ENCODE measurements at regions not wholly inside any gene's neighbourhood (a gene's known extent, or its start where the extent isn't known, plus 50 kb on each side); places are given as distances from the start of the nearest gene placed in this dataset.

DNA sequence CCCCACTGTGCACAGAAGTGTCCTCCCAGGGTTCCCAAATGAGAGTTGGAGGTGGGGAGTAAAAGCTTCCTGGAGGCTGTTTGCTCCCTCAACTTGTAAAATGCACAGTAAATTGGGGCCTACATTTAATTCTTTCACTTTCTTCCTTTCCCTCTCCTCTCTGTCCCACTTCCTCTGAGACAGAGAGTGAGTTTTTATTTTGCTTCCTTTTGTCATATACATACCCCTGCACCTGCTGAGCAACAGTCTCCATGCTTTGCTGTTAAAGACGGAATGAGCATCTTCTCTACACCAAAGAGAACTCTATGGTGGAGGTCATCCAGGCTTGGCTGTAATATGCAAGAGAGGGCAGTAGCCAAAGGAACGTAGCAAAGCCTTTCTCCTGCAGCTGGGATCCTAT is 79.3 kb upstream of the VAV3 start:
- no peaks in the 10 kb centered on the region for H4K20me1 ChIP-seq (ENCODE audit: insufficient read depth)
- no TSS peak for BruUV-seq (replicated peaks)

DNA sequence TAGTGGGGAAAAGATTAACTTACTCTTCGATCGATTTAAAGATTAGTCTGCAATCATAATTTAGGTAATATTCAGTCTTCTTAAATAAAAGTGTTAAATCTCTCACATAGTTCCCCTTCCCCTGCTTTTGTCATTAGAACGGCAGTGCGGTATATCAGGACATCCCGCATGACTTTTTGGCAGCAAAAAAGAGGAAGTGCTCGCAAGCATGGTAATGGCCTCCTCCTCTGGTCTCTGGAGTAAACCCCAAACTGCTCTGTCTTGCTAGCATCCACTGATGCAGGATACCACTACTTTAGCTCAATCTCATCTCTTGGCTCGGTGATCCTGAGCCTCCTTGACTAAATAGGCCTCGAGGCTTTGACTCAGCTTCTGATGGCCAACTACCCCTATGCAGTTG is 78.7 kb upstream of the VAV3 start:
- CTCF ChIA-PET, result no interaction called here
- Histone ChIP-seq H3K4me2 (ENCODE audit: low read length) (no peak overlapping the region), H3K79me2 (ENCODE audit: insufficient read depth, low read length) (no peaks in the 10 kb centered on the region), H3K27me3 (ENCODE audit: insufficient read depth, low read length) (peaks cover 74% of the 10 kb centered on the region), H3K4me3 (replicated peaks in 1 of 2; ENCODE audit: low read depth in 1 of 2, low read length in 2 of 2) (no peak overlapping the region), H3K36me3 (ENCODE audit: control insufficient read depth in 1 of 2, insufficient read depth in 2 of 2, low read length in 2 of 2) (no peaks in the 10 kb centered on the region), H3K27ac (ENCODE audit: low read depth, low read length) (no peak overlapping the region), H3K4me1 (ENCODE audit: control insufficient read depth in 1 of 2, insufficient read depth in 2 of 2, low read length in 2 of 2) (no peaks in the 10 kb centered on the region), H3K9ac (ENCODE audit: low read length) (no peak overlapping the region), H3K9me3 (ENCODE audit: control insufficient read depth in 1 of 2, insufficient read depth in 1 of 2, low read depth in 1 of 2, low read length in 2 of 2) (no peaks in the 10 kb centered on the region), H4K20me1 (ENCODE audit: insufficient read depth) (no peaks in the 10 kb centered on the region), H3K9me2 (ENCODE audit: insufficient read depth) (no peaks in the 10 kb centered on the region), H2AFZ (ENCODE audit: low read depth, low read length, poor library complexity, severe bottlenecking) (no peak overlapping the region)
- TF ChIP-seq CBX3 (IDR thresholded peaks at IDR 0.05; ENCODE audit: low read depth) (no peak), EZH2phosphoT487 (IDR thresholded peaks at IDR 0.05; ENCODE audit: borderline replicate concordance) (no peak)
- TF ChIP-seq, protein P1, sequence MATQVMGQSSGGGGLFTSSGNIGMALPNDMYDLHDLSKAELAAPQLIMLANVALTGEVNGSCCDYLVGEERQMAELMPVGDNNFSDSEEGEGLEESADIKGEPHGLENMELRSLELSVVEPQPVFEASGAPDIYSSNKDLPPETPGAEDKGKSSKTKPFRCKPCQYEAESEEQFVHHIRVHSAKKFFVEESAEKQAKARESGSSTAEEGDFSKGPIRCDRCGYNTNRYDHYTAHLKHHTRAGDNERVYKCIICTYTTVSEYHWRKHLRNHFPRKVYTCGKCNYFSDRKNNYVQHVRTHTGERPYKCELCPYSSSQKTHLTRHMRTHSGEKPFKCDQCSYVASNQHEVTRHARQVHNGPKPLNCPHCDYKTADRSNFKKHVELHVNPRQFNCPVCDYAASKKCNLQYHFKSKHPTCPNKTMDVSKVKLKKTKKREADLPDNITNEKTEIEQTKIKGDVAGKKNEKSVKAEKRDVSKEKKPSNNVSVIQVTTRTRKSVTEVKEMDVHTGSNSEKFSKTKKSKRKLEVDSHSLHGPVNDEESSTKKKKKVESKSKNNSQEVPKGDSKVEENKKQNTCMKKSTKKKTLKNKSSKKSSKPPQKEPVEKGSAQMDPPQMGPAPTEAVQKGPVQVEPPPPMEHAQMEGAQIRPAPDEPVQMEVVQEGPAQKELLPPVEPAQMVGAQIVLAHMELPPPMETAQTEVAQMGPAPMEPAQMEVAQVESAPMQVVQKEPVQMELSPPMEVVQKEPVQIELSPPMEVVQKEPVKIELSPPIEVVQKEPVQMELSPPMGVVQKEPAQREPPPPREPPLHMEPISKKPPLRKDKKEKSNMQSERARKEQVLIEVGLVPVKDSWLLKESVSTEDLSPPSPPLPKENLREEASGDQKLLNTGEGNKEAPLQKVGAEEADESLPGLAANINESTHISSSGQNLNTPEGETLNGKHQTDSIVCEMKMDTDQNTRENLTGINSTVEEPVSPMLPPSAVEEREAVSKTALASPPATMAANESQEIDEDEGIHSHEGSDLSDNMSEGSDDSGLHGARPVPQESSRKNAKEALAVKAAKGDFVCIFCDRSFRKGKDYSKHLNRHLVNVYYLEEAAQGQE (IDR thresholded peaks at IDR 0.05; ENCODE audit: low read depth), result no peak
- DNase-seq (ENCODE audit: low read depth, low spot score), result no peak
- POLR2A ChIA-PET, result no interaction called here
- ATAC-seq, result no peak
- BruUV-seq (replicated peaks), result no TSS peak
- RAD21 ChIA-PET (ENCODE audit: low non-redundant PET in 1 of 2, low total read pairs in 2 of 2, uncharacterized antibody in 2 of 2, unreplicated experiment in 2 of 2), result no interaction called here
- intact Hi-C loops (cut with micrococcal nuclease), result no loop called here

More for the DNA sequence above, 79.3 kb upstream of the VAV3 start:
- CTCF ChIA-PET, result no interaction called here
- POLR2A ChIA-PET, result no interaction called here
- no peak overlapping the region for H3K9ac ChIP-seq (ENCODE audit: low read length)
- no peaks in the 10 kb centered on the region for H3K9me2 ChIP-seq (ENCODE audit: insufficient read depth)
- no peaks in the 10 kb centered on the region for H3K79me2 ChIP-seq (ENCODE audit: insufficient read depth, low read length)
- H2AFZ ChIP-seq (ENCODE audit: low read depth, low read length, poor library complexity, severe bottlenecking), result no peak overlapping the region
- H3K27ac ChIP-seq (ENCODE audit: low read depth, low read length), result no peak overlapping the region
- no peak overlapping the region for H3K4me3 ChIP-seq (replicated peaks in 1 of 2; ENCODE audit: low read depth in 1 of 2, low read length in 2 of 2)
- DNase-seq (ENCODE audit: low read depth, low spot score), result no peak
- TF ChIP-seq, protein P2, sequence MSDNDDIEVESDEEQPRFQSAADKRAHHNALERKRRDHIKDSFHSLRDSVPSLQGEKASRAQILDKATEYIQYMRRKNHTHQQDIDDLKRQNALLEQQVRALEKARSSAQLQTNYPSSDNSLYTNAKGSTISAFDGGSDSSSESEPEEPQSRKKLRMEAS (IDR thresholded peaks at IDR 0.05), result no peak
- TF ChIP-seq CEBPB (IDR thresholded peaks at IDR 0.05; ENCODE audit: low read depth), result no peak
- no peak for TF ChIP-seq SRF (IDR thresholded peaks at IDR 0.05; ENCODE audit: low read depth)
- TF ChIP-seq RAD21 (IDR thresholded peaks at IDR 0.05; ENCODE audit: low read depth), result no peak
- no peak for TF ChIP-seq EZH2phosphoT487 (IDR thresholded peaks at IDR 0.05; ENCODE audit: borderline replicate concordance)
- TF ChIP-seq, protein P3, sequence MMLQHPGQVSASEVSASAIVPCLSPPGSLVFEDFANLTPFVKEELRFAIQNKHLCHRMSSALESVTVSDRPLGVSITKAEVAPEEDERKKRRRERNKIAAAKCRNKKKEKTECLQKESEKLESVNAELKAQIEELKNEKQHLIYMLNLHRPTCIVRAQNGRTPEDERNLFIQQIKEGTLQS (IDR thresholded peaks at IDR 0.05), result no peak
- no peak for TF ChIP-seq FOSL1 (IDR thresholded peaks at IDR 0.05; ENCODE audit: low read depth)
- no peak for TF ChIP-seq TCF7L2 (IDR thresholded peaks at IDR 0.05; ENCODE audit: borderline replicate concordance, extremely low read depth, insufficient read depth, insufficient read length)
- no peak for TF ChIP-seq EZH2 (IDR thresholded peaks at IDR 0.05)
- TF ChIP-seq ZNF274 (IDR thresholded peaks at IDR 0.05; ENCODE audit: low read depth, low read length), result no peak
- TF ChIP-seq ZFX (IDR thresholded peaks at IDR 0.05), result no peak
- TF ChIP-seq POLR2A (IDR thresholded peaks at IDR 0.05; ENCODE audit: borderline replicate concordance, extremely low read depth, insufficient read depth, insufficient read length), result no peak
- no peak for TF ChIP-seq POLR2AphosphoS5 (IDR thresholded peaks at IDR 0.05; ENCODE audit: low read depth, low read length)
- TF ChIP-seq ELF1 (IDR thresholded peaks at IDR 0.05; ENCODE audit: borderline replicate concordance, low read depth), result no peak
- TF ChIP-seq JUND (IDR thresholded peaks at IDR 0.05), result no peak
- no peak for ATAC-seq
- no peak overlapping the region for H3K4me2 ChIP-seq (ENCODE audit: low read length)
- intact Hi-C loops (cut with micrococcal nuclease), result no loop called here
- no peaks in the 10 kb centered on the region for H3K36me3 ChIP-seq (ENCODE audit: control insufficient read depth in 1 of 2, insufficient read depth in 2 of 2, low read length in 2 of 2)
- no peaks in the 10 kb centered on the region for H3K4me1 ChIP-seq (ENCODE audit: control insufficient read depth in 1 of 2, insufficient read depth in 2 of 2, low read length in 2 of 2)
- no peaks in the 10 kb centered on the region for H3K9me3 ChIP-seq (ENCODE audit: control insufficient read depth in 1 of 2, insufficient read depth in 1 of 2, low read depth in 1 of 2, low read length in 2 of 2)
- RAD21 ChIA-PET (ENCODE audit: low non-redundant PET in 1 of 2, low total read pairs in 2 of 2, uncharacterized antibody in 2 of 2, unreplicated experiment in 2 of 2), result no interaction called here
- peaks cover 72% of the 10 kb centered on the region for H3K27me3 ChIP-seq (ENCODE audit: insufficient read depth, low read length)

Measured in HCT116 (cell line).